ENCODE measurements at regions not wholly inside any gene's neighbourhood (a gene's known extent, or its start where the extent isn't known, plus 50 kb on each side); places are given as distances from the start of the nearest gene placed in this dataset.

GRCh38 chr18:26706911-26707351, 158.6 kb downstream of the AQP4 start:
- no peak overlapping the region for H3K4me3 ChIP-seq (replicated peaks in 1 of 2; ENCODE audit: low read depth in 2 of 2, low read length in 2 of 2)
- DNase-seq (ENCODE audit: low read depth in 2 of 2): peak in 1 of 2 donors; percentile 75
- TF ChIP-seq, protein P1, sequence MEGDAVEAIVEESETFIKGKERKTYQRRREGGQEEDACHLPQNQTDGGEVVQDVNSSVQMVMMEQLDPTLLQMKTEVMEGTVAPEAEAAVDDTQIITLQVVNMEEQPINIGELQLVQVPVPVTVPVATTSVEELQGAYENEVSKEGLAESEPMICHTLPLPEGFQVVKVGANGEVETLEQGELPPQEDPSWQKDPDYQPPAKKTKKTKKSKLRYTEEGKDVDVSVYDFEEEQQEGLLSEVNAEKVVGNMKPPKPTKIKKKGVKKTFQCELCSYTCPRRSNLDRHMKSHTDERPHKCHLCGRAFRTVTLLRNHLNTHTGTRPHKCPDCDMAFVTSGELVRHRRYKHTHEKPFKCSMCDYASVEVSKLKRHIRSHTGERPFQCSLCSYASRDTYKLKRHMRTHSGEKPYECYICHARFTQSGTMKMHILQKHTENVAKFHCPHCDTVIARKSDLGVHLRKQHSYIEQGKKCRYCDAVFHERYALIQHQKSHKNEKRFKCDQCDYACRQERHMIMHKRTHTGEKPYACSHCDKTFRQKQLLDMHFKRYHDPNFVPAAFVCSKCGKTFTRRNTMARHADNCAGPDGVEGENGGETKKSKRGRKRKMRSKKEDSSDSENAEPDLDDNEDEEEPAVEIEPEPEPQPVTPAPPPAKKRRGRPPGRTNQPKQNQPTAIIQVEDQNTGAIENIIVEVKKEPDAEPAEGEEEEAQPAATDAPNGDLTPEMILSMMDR (IDR thresholded peaks at IDR 0.05; ENCODE audit: low read depth, low read length): no peak

GRCh38 chr18:26705757-26706156, 157.4 kb upstream of the KCTD1 start:
- TF ChIP-seq, protein P1 (IDR thresholded peaks at IDR 0.05; ENCODE audit: low read depth, low read length): no peak
- no peak overlapping the region for H3K4me3 ChIP-seq (replicated peaks in 1 of 2; ENCODE audit: low read depth in 2 of 2, low read length in 2 of 2)
- DNase-seq (ENCODE audit: low read depth in 2 of 2): no peak

- TF ChIP-seq, protein P1 (IDR thresholded peaks at IDR 0.05; ENCODE audit: low read depth, low read length): no peak
- H3K4me3 ChIP-seq (replicated peaks in 1 of 2; ENCODE audit: low read depth in 2 of 2, low read length in 2 of 2): no peak overlapping the region
- no peak for DNase-seq (ENCODE audit: low read depth in 2 of 2)
Observed at GRCh38 chr18:26703170-26703930, 155.0 kb upstream of the KCTD1 start.

DNA sequence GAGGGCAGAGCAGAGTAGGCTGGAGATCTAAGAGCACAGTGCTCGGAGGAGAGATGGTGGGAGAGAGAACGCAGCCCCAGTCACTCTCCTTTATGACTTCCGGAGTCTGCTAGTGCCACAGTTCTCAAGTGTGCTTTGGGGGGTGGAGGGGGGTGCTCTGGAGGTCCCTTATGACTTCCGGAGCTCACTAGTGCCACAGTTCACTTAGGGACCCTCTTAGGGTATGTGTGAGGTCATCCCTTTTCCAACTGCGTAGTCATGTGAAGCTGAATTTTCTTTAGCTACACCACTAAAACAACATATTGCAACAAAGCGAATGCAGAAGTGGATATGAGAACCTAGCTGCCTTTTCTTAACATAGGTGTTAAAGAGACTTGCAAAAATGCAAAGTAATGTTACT, 153.7 kb upstream of the KCTD1 start:
- no peak for DNase-seq (ENCODE audit: low read depth in 2 of 2)
- TF ChIP-seq, protein P1 (IDR thresholded peaks at IDR 0.05; ENCODE audit: low read depth, low read length): no peak
- no peak overlapping the region for H3K4me3 ChIP-seq (replicated peaks in 1 of 2; ENCODE audit: low read depth in 2 of 2, low read length in 2 of 2)

GRCh38 chr18:26700728-26701127, 152.4 kb upstream of the KCTD1 start:
- TF ChIP-seq, protein P1 (IDR thresholded peaks at IDR 0.05; ENCODE audit: low read depth, low read length): no peak
- DNase-seq (ENCODE audit: low read depth in 2 of 2): no peak
- H3K4me3 ChIP-seq (replicated peaks in 1 of 2; ENCODE audit: low read depth in 2 of 2, low read length in 2 of 2): no peak overlapping the region

DNA sequence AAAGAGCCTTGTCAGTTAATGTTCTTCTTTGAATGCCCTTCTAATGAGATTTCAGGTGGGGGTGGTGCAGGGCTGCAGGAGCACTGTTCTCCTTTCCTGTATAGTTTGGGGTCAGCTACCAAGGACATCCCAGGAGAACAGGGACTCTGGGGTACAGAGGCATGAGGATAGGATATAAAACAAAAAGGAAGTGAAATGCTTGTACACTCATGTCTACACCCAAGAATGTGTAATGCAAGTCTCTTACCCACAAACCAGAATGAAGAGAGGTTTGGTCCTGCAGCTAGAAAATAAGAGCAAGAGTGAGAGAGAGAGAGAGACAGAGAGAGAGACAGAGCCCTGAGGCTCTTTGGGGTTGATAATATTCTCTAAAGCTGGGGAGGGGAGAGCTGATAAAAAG, 151.8 kb upstream of the KCTD1 start:
- DNase-seq (ENCODE audit: low read depth in 2 of 2): no peak
- no peak overlapping the region for H3K4me3 ChIP-seq (replicated peaks in 1 of 2; ENCODE audit: low read depth in 2 of 2, low read length in 2 of 2)
- TF ChIP-seq, protein P1 (IDR thresholded peaks at IDR 0.05; ENCODE audit: low read depth, low read length): no peak

All from cardiac fibroblast (primary cell).